GM10266 (cell line): ENCODE measurements at regions not wholly inside any gene's neighbourhood (a gene's known extent, or its start where the extent isn't known, plus 50 kb on each side); places are given as distances from the start of the nearest gene placed in this dataset.

ENCODE experiments used
- DNase-seq: peaks from one replicate; pipeline ENCODE4 v3.0.0; 2012; ENCODE audit errors: extremely low spot score
- CTCF ChIP-seq: IDR thresholded peaks from 2 replicates; pipeline ENCODE4 v1.5.1; 2012; ENCODE audit warnings: mild to moderate bottlenecking, low read depth; ENCODE audit not compliant: control insufficient read depth, insufficient read depth; ENCODE audit errors: missing control alignments

- TF ChIP-seq CTCF, result no peak
- DNase-seq, result no peak
These were observed 85.6 kb downstream of the FOXL1 start for GRCh38 chr16:86663685-86664521.

GRCh38 chr16:86664522-86665318 lies 86.4 kb downstream of the FOXL1 start:
- DNase-seq, result no peak

GRCh38 chr16:86665319-86665675 lies 86.9 kb downstream of the FOXL1 start:
- DNase-seq, result no peak
- no peak for TF ChIP-seq CTCF

More at GRCh38 chr16:86664522-86665318, 86.4 kb downstream of the FOXL1 start:
- TF ChIP-seq CTCF, result no peak

- no peak for TF ChIP-seq CTCF
- no peak for DNase-seq
These were observed 87.6 kb downstream of the FOXL1 start for GRCh38 chr16:86665929-86666328.

- TF ChIP-seq CTCF, result no peak
- no peak for DNase-seq
These were observed 88.7 kb downstream of the FOXL1 start for GRCh38 chr16:86667035-86667434.

GRCh38 chr16:86668136-86668910 lies 90.0 kb downstream of the FOXL1 start:
- TF ChIP-seq CTCF, result no peak
- DNase-seq, result no peak
